OCI-M2 (cell line): ENCODE measurements at regions not wholly inside any gene's neighbourhood (a gene's known extent, or its start where the extent isn't known, plus 50 kb on each side); places are given as distances from the start of the nearest gene placed in this dataset.
"Not testable (repeated sequence)": the region's sequence is repeated elsewhere in the genome, so short reads cannot be mapped to it uniquely, and the experiment has no call there.

Source experiments
- DNase-seq: peaks from one replicate; lab custom pipeline; 2025; ENCODE audit not compliant: unreplicated experiment; lab: John Stamatoyannopoulos, UW

DNA sequence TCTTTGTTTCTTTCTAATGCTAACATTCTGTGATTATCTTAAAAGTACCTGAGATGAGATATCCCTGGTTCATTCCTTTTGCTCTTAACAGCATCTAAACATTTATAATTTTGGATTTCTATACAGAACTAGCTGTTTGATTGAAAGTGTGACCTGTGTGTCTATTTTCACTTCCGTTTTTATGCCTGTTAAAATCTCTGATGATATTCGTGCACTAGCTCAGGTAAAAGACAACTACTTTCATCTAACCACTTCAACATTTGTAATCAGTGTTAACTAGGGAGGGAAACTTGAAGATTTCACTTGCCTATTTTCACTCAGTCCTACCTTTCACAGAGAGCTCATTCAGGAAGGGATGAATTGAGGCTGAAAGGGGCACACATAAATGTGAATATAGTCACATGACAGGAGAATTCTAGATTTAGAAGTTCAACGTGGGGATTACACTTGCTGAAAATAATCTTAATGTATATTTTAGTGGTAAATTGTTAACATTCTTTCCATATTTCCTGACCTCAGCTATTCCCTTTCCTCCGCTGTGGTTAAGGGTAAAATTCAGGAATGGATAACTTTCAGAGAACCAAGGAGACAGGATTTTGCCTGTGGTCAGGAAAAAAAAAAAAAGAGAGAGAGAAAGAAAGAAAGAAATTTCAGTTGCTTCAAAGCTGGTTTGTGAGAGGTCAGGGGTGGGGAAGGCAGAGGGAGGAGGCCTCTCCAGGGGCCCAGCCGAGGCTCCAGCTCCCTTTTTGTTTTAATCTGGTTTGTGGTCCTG is 159.8 kb upstream of the TSC22D2 start:
- DNase-seq = no peak

DNA sequence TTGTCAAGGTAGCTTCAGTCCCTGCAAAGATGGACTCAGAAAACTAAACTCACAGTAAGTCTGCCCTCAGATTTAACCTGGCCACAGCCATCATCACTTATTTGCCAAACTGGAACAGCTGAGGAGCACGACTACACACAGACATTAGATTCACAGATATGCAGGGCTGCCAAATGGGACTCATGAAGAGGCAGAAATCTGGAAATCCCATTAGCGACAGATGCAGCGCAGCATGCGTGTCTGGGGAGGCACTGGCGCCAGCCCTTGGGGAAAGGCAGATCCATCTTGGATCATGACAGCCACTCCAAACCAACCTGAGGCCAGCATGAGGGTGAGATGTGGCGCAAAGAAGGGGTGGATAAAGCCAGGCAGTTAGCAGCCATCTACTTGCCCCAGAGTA is 160.7 kb upstream of the TSC22D2 start:
- DNase-seq = no peak

DNA sequence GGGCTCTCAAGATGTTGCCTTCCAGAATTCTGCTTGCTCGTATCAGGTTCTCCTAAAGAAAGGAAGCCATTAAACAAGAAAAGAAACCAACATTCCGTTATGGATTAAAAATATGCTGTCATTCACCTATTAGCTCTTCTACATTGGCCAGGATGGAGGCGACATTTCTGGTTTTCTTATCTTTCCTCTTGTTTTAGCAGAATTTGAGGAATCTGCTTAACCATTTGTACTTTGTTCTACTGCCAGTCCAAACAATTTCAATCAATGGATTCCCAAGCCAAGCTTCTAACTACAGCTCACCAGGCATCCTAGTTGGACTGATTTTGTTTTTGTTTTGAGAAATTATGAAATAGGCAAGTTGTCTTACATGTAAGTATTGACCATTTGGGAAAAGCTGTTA is 164.6 kb upstream of the TSC22D2 start:
- DNase-seq = no peak

DNA sequence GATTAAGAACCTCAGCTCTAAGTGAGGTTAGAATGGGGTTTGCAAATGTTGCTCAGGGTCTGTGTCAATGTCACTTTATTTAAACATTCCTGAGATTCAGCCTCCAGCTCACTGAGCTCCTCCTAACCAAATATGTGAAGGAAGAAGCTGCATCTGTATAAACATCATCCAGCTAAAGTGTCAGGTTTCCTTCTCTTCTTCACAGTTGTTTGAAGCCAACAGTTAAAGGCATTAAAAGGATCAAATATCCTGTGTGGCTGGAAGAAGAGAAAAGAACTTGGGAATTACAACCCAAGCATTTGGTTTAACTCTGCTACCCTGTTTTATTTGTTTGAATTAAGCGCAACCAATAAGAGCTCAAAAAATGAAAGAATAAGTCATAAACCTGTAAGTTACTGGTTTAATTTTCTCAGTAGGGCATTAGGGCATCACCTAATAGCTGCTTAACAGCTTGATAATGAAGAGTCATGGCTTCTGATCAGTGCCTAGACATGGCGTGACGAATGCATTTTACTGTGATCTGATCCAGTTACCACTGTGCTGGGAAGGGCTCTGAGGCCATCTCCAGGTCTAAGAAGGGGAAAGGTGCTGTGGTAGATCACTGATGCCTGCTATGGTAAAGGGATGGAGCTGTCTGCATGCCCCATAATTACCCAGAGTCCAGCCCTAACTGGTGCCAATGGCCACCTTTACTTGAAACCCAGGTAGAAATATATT is 165.7 kb upstream of the TSC22D2 start:
- no peak for DNase-seq

DNA sequence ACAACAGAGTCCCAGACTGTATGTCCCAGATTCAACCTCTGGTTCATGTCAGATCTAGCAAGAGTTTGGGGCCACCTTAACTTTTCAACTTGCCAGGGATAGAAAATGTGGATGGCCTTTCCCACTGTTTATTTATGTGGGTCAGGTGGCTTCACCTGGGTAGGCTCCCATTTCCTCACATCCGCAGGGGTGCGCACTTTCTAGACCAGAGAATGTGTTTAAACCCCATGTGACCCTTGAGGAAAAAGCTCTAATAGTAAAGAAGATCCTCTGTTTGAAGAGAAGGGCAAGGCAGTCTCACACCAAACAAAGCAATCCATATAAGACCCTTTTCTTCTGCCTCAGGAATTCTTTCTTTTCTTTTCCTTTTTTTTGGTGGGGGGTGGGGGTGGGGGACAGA is 167.2 kb upstream of the TSC22D2 start:
- no peak for DNase-seq

DNA sequence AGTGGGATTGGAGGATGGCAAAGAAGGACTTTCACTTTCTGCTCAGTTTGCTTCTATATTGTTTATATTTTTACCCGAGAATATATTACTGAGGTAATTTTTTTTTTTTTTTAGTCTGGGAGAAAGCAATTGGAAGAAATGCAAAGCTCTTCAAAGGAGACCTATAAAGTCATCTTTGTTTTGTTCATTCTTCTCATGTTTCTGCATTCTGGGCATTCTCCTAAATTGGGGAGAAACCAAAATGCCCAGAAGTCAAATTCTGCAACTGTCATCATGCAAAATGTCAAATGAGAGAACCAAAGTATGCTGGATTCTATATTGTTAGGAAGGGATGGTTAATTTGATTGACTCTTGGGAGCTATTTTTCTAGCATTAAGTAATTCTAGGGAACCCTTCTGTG is 168.3 kb upstream of the TSC22D2 start:
- DNase-seq = no peak

DNA sequence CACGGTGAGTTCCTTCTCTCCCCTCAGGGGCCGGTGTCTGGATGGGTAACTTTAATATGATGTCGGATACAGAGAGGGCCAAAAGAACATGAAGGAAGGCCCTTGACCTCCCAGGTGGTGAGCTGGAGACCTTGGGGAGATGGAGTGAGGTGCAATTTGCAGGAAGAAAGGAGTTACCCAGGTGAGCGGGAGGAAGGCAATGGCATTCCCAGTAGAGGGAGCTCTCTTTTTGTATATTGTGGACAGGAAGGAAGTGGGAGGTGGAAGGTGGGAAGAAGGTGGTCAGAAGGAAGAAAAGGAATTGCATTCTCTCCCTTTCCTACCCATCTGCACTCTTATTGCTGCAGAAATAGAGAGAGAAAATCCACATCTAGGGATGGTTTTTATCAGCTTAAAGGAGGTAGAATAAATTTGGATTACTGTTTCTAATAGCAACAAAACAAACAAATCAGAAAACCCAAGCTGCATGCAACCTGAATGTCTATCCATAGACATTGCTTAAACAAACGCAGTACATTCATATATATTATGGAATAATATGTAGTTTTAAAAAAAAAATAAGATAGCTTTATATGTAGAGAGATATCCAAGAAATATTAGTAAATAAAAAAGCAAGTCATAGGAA is 169.0 kb upstream of the TSC22D2 start:
- no peak for DNase-seq

DNA sequence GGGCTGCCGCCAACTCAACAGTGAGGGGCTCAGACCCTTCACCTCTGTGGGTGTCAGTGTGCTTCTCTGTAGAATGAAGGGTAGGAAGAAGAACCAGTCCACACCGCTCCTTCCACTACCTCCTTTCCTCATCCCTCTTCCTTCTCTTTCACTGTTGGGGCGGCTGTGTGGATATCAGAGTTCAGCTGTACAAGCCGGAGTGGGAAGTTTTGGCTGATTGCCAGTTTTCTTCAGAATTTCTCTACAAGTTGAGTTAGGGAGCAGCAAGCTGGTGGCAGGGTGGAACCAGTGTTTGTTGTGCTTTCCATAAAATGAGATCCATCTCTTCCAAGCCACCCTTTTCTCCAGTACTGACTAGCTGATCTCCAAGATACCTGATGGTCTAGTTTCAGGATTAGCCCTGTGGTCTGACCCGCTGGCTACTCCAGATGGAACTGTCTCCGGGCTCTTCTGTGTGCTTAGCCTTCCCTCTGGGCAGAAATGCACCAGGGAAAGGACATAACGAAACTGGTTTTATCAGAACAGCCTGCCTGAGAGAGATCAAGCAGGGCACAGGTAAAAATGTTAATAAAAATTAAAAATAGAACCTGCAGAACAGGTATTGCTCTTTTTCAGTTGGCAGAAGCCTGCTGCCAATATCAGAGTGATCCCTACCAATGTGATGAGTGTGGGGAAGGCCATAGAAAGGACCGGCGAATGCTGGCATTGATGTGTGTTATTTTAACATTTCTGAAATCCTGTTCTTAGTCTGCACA is 169.9 kb upstream of the TSC22D2 start:
- DNase-seq = no peak

DNA sequence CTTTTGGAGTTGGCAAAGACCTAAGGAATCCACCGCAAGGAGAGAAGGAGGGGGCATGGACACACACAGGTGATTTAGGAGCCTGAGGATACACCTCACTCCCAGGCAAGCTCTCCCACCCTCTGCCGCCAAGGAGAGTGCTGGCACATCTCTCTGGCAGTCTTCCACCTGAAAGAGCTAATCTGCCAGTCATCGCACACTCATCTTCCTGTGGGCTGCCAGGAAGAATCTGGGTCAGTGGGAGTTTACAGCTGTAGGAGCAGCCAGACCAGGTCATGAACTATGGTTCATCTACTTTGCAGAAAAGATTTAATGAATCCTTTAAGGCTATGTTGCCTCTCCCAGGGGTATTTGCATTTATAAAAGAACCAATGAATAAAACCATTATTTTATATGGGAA is 170.6 kb upstream of the TSC22D2 start:
- no peak for DNase-seq

DNA sequence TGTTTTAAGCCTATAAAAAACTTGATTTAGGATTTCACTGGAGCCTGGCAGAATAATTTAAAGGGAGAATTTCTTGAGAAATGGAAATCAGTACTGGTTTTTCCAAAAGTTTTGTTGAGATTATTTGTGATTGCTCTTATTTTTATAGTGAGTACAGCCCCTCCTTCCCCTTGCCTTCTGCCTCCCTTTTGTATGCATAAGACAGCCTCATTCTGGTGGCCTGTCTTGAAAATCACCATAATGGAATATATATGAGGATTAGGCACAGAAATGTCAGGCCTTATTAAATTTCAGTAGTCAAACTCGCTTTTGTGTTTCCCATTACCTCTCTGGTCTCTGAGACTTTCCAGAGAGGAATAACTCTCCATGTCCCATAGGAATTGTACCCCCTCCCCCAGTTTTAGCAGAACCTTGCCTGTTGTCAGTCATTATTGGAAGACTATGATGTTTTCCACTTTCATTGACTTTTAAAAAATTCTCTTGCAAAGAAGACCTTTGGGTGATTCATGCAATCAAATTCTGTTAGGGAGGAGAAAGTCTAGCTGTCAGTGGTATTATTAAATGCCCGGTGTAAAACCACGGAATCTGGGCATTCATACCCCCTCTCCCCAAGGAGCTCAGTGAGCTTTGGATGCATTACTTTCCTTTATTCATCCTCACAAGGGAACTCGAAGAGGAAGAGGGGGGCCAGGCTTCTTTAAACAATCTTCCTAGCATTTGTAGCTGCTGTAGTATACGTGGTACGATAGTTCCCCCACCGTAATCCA is 171.6 kb upstream of the TSC22D2 start:
- DNase-seq = no peak

DNA sequence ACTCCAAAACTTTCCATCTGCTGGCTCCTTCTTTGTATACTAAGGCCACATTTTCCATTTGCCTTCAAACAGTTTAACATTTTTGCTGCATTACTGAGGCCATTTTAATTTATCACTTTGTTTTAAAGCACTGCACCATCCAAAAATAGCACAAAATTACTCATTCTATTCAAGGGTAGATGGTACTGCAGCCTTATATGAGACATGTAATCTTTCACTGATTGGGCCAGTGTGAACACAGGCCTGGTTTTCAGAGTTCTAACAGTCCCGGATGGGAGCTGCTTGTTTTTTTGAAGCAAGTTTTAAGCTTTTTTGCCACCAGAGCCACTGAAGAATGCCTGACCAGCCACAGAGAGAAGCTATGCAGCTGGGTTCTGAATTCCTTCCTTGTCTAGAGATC is 172.3 kb upstream of the TSC22D2 start:
- DNase-seq = no peak

DNA sequence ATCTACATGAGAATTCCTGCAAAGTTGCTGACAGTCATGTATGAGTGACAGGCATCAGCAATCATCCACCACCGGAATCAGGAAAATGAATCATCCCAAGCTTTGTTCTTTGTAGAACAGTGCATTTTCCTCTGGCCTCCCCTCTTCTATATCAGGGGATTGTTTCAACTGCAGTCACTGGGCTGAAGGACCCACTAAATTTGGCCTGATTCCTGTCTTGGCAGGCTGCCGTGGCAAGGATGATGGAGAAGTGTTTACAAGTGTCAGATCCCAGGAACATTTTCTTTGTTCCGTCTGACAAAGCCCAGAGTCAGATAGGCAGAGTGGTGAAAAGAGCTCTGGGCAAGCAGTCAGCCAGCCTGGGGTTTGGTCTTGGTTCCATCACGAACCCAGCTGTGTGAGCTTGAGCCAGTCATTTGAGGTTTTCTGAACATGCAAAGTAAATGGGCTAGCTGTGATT is 175.1 kb upstream of the TSC22D2 start:
- DNase-seq = no peak

DNA sequence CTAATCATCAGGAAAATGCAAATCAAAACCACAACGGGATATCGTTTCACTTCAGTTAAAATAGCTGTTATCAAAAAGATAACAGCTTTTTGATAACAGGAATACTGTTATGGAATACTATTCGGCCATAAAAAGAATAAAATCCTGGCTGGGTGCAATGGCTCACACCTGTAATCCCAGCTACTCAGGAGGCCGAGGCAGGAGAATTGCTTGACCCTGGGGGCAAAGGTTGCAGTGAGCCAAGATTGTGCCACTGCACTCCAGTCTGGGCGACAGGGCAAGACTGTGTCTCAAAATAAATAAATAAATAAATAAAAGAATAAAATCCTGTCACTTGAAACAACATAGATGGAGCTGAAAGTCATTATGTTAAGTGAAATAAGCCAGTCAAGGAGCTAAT is 178.1 kb upstream of the TSC22D2 start:
- no peak for DNase-seq

DNA sequence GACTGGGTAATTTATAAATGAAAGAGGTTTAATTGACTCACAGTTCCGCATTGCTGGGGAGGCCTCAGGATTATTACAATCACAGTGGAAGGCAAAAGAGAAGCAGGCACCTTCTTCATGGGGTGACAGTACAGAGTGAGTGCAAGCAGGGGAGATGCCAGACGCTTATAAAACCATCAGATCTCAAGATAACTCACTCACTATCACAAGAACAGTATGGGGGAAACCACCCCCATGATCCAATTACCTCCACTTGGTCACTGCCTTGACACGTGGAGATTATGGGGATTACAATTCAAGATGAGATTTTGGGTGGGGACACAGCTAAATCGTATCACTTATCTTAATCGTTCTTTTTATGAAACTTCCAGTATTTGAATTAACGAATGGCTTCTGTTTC is 179.5 kb upstream of the TSC22D2 start:
- not testable (repeated sequence) for DNase-seq

DNA sequence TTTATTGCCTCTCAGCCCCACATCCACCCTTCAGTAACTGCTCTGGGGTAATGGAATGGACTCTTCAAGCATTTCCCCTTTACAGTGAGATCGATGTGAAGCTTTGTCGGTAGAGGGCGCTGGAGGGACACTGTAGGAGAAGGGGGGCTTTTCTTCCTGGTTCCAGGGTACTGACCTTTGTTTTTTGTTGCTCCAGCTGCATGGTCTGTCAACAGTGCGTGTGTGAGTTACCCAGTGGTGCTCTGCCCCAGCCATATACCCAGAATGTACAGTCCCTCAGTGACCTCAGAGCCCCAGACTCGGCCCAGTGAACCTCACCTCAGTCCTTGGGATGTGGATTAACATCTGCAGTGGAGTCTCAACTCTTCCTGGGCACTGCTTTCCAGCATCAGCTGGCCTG is 180.3 kb upstream of the TSC22D2 start:
- DNase-seq = peak; percentile 21

DNA sequence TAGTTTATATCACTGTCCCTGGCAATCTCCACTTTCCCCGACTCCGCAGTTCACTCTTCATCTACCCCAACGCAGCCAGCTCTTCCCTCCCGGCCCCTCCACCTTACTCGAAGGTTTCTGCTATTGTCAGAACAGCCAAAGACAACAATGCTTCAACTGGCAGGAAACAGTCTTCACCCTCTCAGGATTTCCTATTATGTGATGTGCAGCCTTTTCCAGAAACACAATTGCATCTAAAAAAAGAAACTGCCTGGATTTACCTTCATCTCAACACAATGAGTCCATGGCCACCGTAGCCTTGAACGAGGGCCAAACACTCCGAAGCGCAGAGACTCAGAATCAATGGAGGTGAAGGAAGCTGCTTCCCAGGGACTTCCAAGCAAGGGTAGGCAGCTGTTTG is 182.1 kb upstream of the TSC22D2 start:
- no peak for DNase-seq

DNA sequence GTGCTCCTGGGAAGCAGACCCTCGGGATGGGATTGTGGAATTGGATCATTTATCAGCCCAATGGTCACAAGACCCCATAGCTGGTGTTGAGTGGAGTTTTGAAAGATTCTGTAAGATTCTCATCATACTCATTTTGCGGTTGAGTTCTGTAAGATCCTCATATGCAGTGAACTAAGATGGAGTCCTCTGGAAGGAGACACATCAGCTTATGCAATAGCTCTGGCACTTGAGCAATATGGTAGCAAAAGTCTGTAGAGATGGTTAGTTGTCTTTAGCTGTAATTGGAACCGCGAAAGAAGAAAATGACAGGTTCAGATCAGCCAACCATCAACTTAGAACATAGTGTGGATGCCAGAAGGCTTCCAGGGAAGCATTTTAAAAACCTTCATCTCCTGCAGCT is 184.5 kb upstream of the TSC22D2 start:
- DNase-seq = no peak

DNA sequence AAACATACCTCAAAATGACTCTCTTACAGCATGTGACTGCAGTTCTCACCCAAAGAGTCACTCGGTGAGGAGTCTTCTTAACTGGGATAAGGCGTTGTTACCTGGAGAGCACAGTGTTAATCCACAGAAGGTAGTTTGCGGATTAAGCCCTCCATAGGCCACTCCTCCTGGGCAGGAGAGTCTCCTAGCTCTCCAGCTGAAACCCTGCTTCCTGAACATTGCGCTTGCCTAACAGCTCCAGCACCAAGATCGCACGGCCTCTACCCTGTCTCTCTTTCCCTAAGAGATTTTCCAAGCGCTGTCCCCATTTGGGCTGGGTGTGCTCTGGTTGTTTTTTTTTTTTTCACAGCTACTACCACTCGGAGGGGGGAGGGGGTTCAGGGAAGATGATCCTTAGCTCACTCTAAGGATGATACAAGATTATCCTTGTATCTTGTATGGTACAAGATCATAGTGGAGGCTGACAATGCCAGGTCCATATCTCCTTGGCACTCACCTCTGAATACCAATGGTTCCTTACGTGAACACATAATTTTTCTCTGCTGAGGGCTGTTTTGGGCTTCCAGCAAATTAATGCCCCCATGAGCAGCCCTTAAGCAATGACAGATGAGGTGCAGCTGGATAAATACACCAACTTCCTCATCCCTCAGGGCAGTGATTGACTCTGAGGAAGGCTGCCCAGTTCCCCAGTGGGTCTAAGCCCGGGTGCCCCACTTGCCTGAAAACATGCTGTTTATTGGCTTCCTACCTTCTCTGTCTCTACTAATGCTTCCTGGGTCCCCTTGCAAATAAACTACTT is 185.2 kb upstream of the TSC22D2 start:
- DNase-seq = no peak

DNA sequence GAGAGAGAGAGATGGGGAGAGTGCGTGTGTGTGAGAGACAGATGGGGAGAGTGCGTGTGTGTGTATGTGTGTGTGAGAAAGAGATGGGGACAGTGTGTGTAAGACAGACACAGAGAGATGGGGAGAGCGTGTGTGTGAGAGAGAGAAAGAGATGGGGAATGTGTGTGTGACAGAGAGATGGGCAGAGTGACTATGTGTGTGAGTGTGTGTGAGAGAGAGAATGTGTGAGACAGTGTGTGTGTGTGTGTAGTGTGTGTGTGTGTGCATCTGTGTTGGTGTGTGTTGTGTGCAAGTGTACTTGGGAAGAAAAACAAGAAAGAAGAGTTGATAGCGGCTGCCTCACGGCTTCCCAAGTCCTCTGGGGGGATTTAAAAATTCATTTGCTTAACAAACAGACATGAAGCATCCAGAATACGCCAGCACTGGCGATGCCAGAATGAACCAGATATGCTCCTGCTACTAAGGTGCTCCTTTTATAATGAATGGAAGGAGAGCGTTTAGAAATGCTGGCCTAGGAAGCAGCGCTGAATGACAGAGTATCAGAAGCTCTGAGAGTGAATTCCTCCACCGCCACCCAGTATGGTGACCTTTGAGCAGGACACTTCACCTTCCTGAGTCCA is 186.1 kb upstream of the TSC22D2 start:
- DNase-seq = no peak
